Tongue (tissue), 1 donor: ENCODE measurements at regions not wholly inside any gene's neighbourhood (a gene's known extent, or its start where the extent isn't known, plus 50 kb on each side); places are given as distances from the start of the nearest gene placed in this dataset.

Source experiments
- DNase-seq: peaks from one replicate; pipeline ENCODE4 v3.0.0-alpha.2; 2015

DNA sequence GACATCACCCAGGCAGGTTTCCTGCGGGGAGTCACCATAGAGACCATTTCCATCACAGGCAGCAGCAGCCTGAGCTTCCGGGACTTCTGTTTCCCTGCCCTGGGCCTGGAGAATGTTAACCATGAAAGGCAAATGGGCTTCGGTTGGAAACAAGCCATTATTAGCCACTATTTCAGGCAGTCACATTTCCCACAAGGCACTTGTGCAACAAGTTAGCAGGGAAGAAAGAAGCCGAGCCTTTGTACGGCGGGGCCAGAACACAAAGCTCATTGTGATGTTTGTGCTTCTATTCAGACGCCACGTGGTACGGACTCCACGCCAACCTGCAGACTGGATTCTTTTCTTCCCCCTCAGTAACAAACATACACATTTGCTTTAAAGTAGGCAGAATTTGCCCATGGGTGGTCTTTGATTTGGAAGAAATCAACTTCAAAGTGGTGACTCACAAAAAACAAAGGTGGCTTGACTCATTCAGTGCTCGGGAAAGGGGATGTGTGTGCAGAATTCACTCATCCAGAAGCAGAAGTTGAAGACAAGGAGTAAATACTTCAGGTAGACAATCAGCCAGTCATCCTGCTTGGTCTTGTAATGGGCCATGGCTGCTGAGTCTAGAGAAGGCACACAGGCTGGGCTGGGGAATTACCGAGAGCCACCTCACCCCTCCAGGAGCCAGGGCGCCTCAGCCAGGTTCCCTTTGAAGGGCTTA is 154.2 kb upstream of the PRMT8 start:
- peak; percentile 38 for DNase-seq

- no peak for DNase-seq
Measured at GRCh38 chr12:3337944-3338343, 153.1 kb upstream of the PRMT8 start.

DNA sequence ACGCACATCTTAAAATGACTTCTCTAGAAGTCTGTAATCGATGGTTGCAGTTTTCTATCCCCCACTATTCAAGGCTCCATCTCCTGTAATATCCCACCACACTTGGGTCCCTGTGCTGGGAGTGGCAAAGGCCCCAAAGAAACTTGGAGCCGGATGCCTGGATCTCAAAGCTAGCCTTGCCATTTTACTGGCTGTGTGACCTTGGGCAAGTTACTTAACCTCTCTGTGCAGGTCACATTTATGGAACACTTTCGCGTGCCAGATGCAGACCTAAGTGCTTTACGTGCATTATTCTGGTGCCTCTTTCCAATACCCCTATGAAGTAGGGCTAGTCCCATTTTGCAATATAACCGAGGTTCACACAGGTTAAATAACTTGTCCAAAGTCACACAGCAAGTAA is 151.8 kb upstream of the PRMT8 start:
- DNase-seq = no peak

DNA sequence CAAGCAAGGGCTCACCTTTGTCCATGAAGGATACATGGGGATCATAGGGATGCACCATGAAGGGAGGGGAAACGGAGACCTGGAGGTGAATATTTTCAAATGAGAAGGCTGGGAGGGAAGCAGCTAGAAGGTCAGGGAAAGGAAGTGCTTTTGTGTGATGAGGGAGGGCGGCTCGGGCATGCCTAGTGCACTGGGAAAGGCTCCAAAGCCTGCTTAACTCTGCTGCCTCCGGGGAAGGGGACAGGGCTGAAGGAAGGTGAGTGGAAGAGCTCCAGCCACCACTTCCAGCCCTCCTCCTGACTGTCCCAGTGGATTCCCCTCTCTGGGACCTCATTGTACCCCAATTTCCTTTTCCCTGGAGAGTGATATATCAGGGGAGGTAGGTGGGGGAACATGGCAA is 149.4 kb upstream of the PRMT8 start:
- no peak for DNase-seq

GRCh38 chr12:3342051-3342450 is 149.0 kb upstream of the PRMT8 start:
- peak; percentile 79 for DNase-seq

DNA sequence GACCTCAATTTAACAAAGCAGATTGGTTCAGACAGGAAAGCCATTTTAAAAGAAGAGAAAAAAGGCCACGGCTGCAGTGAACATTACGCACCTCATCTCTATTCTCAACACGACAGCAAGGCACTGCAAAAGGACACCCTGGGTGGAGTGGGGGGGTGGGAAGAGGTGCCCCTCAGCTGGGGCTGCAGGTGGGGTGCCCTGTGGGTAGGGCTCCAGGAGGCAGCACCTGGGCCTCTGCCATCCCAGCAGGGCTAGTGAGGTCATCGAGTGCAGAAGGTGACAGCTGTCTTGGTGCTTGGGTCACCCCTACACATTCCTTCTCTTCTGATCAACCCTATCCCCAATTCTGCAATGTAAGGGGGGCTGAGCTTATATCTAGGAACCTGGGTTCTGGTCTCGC is 142.9 kb upstream of the PRMT8 start:
- DNase-seq = no peak

DNA sequence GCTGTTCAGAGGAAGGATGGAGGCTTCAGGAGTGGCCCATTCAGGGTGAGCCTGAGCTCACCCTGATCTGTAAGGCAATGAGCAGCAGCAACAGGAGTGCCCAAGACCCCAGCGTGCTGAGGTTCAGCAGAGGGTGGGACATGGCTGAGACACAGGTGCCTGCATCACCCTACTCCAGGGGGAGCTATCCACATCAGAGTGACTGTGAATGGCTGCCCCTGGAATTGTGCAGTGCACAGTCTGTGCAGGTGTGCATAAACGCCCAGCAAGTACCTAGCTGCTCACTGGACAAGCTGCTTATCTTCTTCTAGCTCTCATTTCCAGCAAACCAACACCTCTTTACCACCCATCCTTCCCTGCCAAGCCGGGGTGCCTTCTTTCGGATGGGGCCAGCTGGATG is 140.6 kb upstream of the PRMT8 start:
- no peak for DNase-seq

DNA sequence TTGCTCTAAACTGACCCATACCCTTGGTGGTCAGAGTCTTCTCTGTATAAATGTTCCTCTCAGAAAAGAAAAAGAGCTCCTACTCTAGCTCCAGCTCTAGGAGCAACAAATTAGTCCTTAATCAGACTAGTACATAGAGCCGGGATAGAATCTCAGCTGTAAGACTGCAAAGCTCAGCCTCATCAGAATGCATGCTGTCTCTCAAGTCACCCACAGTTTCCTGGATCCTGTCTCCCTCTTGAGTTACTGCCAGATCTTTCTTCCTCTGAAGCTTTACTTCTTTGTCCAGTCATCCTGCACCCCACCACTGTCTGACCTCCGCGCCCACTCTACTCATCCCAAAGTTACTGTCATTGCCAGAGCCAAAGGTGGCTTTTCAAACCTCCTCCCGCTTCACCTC is 139.3 kb upstream of the PRMT8 start:
- no peak for DNase-seq

GRCh38 chr12:3352230-3352629 is 138.8 kb upstream of the PRMT8 start:
- DNase-seq = no peak

GRCh38 chr12:3353621-3354020 is 137.4 kb upstream of the PRMT8 start:
- DNase-seq = no peak

DNA sequence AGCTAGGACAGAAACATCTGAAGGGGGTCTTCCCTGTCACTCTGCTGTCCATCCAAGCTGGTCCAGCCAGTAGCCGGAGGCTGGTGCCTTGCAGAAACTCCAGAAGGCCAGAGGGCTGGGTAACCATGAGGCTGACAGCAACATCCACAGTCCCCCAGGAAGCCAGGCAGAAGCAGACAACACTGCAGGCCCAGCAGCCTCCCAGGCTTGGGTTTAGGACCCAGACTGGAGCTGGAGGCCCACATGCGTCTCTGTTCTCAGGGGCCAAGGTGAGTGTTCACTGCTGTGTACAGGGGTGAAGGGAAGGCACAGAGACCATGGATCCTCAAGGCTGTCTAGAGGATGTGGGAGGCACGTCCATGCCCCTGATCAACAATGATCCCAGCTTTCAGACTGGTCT is 136.4 kb upstream of the PRMT8 start:
- DNase-seq = no peak

DNA sequence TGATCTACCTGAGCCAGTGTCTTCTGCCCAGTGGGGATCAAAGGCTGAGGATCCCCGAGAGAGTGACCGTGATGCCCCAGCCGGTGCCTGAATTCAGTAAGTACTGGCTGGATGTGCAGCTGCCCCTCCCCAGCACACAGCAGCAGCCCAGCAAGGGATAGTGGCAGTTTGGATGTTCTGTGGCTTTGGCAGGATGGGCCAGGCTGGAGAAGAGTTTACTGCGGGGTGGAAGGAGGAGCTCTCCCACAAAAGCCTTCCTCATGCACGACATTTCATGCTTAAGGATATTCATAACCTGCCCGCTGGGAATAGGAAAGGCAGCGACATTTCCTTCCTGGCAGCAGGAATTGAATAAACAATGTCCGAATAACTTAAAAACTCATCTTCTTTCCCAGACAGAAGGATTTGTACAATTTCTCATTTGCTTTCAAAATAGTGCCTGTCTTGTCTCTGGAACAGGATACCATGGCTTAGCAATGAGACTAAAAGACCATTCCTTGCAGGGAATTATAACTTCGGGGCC is 135.6 kb upstream of the PRMT8 start:
- DNase-seq = no peak

DNA sequence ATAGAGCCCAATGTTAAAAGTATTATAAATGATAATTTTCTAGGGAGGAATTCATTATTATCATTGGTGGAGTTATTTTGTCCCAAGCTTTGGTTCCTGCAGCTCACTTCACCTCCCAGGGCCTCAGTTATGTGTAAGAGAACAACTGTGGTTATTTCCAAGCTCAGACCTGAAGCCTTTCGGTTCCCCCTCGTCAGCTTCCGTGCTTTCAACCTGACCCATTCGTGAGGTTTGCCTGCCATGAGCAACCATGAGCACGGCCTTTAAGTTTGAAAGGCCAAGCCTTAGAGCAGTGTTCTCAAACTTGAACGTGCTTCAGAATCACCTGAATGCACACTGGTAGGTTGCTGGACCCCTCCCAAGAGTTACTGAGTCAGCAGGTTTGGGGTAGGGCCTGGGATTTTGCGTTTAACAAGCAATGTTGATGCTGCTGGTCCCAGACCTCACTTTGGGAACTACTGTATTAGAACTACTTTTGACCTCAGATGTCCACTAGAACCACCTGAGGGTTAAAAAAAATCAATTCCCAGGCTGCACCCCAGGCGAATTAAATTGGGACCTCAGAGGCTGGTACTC is 133.0 kb upstream of the PRMT8 start:
- DNase-seq = no peak

GRCh38 chr12:3359478-3359877 is 131.5 kb upstream of the PRMT8 start:
- DNase-seq = no peak

DNA sequence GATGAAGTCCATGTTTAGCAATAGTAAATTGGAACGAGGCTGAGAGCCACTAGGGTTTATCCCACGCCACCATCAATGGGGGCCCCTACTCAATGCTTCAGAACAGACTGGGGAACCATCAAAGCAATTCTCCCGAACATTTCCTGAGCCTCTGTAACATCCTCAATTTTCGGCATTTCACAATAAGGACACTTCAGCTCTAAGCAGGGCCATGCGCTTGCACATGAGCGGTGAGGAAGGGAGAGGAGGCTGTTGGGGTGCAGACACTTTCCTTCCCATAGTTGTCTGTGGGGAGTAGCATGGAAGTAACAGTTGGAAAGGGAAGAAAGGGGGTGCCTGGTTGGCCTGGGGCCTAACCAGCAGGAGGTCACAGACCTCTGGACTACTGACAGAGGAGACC is 129.9 kb upstream of the PRMT8 start:
- no peak for DNase-seq

DNA sequence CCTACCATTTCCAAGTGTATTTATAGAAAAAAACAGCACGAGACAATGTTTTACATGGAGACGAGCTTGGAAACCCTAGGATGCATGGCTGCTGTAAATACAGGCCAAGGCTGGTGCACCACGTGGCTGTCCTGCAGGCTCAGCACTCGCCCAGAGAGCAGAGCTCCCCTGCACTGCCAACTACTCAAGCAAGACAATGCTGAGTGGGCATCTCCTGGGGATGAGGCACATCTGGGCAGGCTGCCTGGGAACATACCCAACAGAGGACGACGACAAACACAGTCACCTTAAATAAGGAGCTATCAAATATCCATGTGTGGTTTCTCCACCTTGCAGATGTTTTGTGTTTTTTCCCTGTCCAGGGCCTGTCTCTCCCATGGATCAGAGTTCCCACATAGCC is 128.3 kb upstream of the PRMT8 start:
- no peak for DNase-seq

- no peak for DNase-seq
Measured at GRCh38 chr12:3363608-3364007, 127.4 kb upstream of the PRMT8 start.

DNA sequence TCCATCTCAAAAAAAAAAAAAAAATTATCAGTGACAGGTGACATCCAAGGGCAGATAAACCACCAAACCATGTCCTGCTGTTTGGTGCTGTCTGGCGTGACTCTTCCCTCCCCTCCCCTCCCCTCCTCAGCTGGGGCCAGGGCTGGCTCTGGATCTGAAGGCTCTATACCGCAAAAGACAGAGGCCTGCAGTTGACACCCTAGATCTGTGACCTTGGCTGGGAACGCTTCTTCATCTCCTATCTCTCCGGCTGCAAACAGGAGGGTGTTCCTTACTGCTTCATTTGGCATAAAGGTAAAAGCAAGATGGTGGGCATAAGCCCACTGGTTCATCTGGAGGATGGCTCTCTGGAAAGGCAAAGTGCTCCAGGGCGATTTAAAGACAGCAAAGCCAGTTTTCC is 126.8 kb upstream of the PRMT8 start:
- DNase-seq = no peak

GRCh38 chr12:3364661-3365462 is 126.1 kb upstream of the PRMT8 start:
- DNase-seq = peak; percentile 18

- DNase-seq = peak; percentile 31
Measured at GRCh38 chr12:3365463-3366411, 125.3 kb upstream of the PRMT8 start.

DNA sequence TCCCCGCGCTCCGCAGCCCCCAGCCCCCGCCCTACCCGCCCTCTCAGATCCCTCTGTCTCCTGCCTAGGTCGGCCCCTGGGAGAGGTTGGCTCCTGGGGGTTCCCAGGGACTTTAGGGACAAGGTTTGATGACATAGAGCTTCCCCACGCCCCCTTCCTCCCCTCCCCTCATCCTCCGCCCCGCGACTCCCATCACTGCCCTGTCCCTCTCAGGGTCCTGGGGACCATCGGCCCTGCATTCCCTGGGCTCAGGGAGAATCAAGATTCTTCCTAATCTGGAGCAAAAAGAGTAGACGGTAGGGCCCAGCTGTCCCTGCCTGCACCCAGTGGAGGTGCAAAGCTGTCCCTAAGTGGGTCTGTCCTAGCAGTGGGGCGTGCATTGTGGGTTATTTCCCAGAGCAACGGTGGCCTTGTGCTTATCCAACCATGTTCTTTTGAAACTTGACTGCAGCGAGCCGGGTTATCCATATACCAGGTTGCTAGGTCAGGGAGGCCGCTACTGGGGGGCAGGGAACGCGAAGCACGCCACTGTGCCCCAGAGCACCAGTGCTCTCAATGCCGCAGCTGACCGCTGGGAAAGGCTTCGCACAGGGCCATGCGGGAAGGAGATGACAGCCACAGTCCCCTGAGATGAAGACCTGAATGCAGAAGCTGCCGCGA is 124.4 kb upstream of the PRMT8 start:
- no peak for DNase-seq
